Stimulated activated memory B cell treated with anti-CD40 and anti-IgM and Interleukin-4, amounts not matched to agents 10 μg/mL and 1 μg/mL and 100 μg/mL, for 72 hours (primary cell): ENCODE measurements at regions not wholly inside any gene's neighbourhood (a gene's known extent, or its start where the extent isn't known, plus 50 kb on each side); places are given as distances from the start of the nearest gene placed in this dataset.

ENCODE experiments used
- ATAC-seq: fragments of 150-1000 bp; cut with Tn5 transposase; 2 replicates; pipeline ENCODE4 v1.10.0; 2021
- H3K27ac Mint-ChIP-seq: one replicate; pipeline ENCODE4 v1.8.0; 2022; ENCODE audit warnings: mild to moderate bottlenecking, mixed read lengths
- H3K27me3 Mint-ChIP-seq: one replicate; pipeline ENCODE4 v1.8.0; 2022; ENCODE audit warnings: mixed read lengths
- H3K36me3 Mint-ChIP-seq: one replicate; pipeline ENCODE4 v1.8.0; 2022; ENCODE audit warnings: mixed read lengths
- H3K4me1 Mint-ChIP-seq: one replicate; pipeline ENCODE4 v1.8.0; 2022; ENCODE audit warnings: mixed read lengths
- H3K4me3 Mint-ChIP-seq: one replicate; pipeline ENCODE4 v1.8.0; 2022; ENCODE audit warnings: mild to moderate bottlenecking, moderate library complexity, mixed read lengths
- H3K9me3 Mint-ChIP-seq: one replicate; pipeline ENCODE4 v1.8.0; 2022; ENCODE audit warnings: mixed read lengths

GRCh38 chr6:26302941-26303559, 61.9 kb upstream of the BTN3A2 start:
- H3K36me3 Mint-ChIP-seq, result no peaks in the 10 kb centered on the region
- no peak overlapping the region for H3K4me3 Mint-ChIP-seq
- H3K9me3 Mint-ChIP-seq, result no peaks in the 10 kb centered on the region
- H3K27ac Mint-ChIP-seq, result no peak overlapping the region
- ATAC-seq, result no peak
- H3K27me3 Mint-ChIP-seq, result peaks cover under 1% of the 10 kb centered on the region
- H3K4me1 Mint-ChIP-seq, result peaks cover 13% of the 10 kb centered on the region

GRCh38 chr6:26304213-26304796, 60.7 kb upstream of the BTN3A2 start:
- no peaks in the 10 kb centered on the region for H3K9me3 Mint-ChIP-seq
- ATAC-seq, result no peak
- H3K27me3 Mint-ChIP-seq, result no peaks in the 10 kb centered on the region
- peak overlapping the region; percentile 93 for H3K4me3 Mint-ChIP-seq
- H3K4me1 Mint-ChIP-seq, result peaks cover 13% of the 10 kb centered on the region
- no peaks in the 10 kb centered on the region for H3K36me3 Mint-ChIP-seq
- peak overlapping the region; percentile 95 for H3K27ac Mint-ChIP-seq

DNA sequence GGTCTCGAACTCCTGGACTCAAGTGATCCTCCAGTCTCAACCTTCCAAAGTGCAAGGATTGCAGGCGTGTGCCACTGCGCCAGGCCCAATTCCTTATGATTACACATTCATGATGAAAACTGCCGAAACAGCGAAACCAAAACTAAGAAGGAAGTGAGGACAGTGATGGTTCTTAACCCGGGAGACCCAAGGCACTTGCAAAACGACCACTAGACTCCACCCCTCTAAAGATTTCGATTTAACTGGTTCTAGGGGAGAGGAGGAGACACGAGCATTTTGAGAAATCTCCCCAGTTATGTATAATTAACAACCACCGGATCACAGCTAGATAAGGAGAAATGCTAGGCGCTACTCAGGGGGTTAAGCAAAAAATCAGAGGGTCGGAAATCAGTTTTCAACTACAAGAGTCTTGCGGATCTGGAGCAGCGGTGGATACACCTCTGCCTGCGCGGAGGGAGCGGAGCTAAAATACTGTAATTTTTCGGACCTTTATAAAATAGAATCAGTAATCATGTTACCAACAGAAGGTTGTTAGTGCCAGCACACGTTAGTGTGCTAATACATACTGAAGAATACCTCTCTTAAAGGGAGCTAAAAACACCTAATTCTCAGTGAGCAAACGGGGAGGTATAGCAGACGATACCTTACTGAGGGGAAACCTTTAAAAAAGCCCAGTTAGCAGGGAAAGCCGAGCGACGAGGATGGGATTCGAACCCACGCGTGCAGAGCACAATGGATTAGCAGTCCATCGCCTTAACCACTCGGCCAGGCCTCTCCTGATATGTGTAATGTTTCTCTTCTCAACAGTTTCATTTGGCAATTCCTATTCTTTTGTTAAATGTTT, 60.0 kb upstream of the BTN3A2 start:
- H3K4me3 Mint-ChIP-seq, result peak overlapping the region; percentile 93
- peak overlapping the region; percentile 95 for H3K27ac Mint-ChIP-seq
- peak; percentile 87 for ATAC-seq
- H3K27me3 Mint-ChIP-seq, result no peaks in the 10 kb centered on the region
- H3K36me3 Mint-ChIP-seq, result no peaks in the 10 kb centered on the region
- no peaks in the 10 kb centered on the region for H3K9me3 Mint-ChIP-seq
- peaks cover 20% of the 10 kb centered on the region for H3K4me1 Mint-ChIP-seq

GRCh38 chr6:26305641-26305969, 59.4 kb upstream of the BTN3A2 start:
- no peaks in the 10 kb centered on the region for H3K36me3 Mint-ChIP-seq
- ATAC-seq, result no peak
- H3K4me3 Mint-ChIP-seq, result peak overlapping the region; percentile 93
- no peaks in the 10 kb centered on the region for H3K9me3 Mint-ChIP-seq
- H3K4me1 Mint-ChIP-seq, result peaks cover 26% of the 10 kb centered on the region
- H3K27me3 Mint-ChIP-seq, result no peaks in the 10 kb centered on the region
- peak overlapping the region; percentile 95 for H3K27ac Mint-ChIP-seq

DNA sequence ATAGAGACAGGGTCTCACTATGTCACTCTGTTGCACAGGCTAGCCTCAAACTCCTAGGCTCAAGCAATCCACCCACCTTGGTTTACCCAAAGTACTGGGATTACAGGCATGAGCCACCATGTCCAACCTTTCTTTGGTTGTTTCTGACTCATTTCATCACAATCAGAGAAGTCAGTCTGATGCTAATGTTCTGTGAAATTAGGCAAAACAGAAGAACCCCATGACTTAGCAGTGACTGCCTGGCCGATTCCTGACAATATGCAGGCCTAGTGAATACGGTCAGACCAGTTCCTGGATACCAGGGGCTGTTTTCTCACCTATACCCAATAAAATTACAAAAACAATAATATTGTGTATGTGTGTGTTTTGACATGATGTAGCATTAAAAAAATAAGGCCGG, 58.8 kb upstream of the BTN3A2 start:
- Mint-ChIP-seq H3K36me3 (no peaks in the 10 kb centered on the region), H3K27ac (no peak overlapping the region), H3K4me1 (peaks cover 33% of the 10 kb centered on the region), H3K4me3 (no peak overlapping the region), H3K27me3 (no peaks in the 10 kb centered on the region), H3K9me3 (no peaks in the 10 kb centered on the region)
- ATAC-seq, result no peak

DNA sequence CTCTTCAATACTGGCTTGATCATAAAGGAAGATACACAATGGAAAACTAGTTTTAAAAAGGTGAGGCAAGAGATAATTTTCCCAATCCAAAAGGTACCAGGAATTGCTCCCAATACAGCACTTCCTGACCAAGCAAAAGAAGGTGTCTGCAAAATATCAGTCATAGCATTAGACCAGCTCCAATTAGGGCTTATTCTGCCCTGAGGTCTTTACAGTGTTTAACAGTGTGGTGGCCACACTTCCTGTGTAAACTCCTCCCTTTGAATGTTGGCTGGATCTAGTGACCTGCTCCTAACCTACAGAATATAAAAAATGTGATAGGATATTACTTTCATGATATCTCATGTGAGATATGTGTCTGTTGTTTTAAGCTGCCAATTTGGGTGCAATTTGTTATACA, 57.1 kb upstream of the BTN3A2 start:
- Mint-ChIP-seq H3K4me1 (peaks cover 47% of the 10 kb centered on the region), H3K27me3 (no peaks in the 10 kb centered on the region), H3K4me3 (no peak overlapping the region), H3K9me3 (no peaks in the 10 kb centered on the region), H3K36me3 (no peaks in the 10 kb centered on the region), H3K27ac (no peak overlapping the region)
- no peak for ATAC-seq

DNA sequence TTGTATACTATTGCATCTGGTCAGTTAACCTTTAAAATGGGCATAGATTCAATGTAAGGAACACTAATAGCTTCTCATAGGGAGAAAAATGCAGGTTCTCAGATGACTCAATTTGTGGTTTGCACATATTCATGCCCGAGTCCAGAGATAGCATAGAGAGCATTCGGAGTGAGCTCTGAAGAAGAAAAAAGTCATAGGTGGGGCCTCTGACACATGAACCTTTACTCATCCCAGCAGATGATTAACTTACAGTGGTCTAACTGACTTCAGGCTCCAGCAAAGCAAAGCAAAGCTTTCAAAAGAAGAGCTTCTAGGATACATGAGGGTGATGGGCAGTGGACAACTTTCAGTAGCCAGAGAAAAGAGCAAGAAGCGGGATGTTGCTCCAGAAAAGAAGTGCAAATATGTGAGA, 55.3 kb upstream of the BTN3A2 start:
- no peak for ATAC-seq
- Mint-ChIP-seq H3K36me3 (no peaks in the 10 kb centered on the region), H3K4me1 (peaks cover 49% of the 10 kb centered on the region), H3K27me3 (no peaks in the 10 kb centered on the region), H3K27ac (no peak overlapping the region), H3K9me3 (no peaks in the 10 kb centered on the region), H3K4me3 (no peak overlapping the region)

DNA sequence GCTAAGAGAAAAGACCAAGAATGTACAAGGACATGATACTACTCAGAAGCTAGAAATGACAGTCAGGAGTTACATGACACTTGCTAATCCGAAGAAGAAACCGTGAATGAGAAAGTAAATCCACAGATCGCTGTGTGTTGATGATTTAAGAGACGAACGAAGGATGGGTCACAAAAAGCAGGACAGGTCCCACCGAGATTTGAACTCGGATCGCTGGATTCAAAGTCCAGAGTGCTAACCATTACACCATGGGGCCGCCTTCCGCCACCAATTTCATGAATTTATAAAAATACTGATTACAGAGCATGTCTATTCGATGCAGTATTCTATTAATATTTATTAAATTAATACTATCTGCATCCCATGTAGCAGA, 54.0 kb upstream of the BTN3A2 start:
- ATAC-seq, result no peak
- Mint-ChIP-seq H3K4me3 (peak overlapping the region; percentile 85), H3K36me3 (no peaks in the 10 kb centered on the region), H3K27me3 (no peaks in the 10 kb centered on the region), H3K4me1 (peaks cover 39% of the 10 kb centered on the region), H3K27ac (peak overlapping the region; percentile 31), H3K9me3 (no peaks in the 10 kb centered on the region)

DNA sequence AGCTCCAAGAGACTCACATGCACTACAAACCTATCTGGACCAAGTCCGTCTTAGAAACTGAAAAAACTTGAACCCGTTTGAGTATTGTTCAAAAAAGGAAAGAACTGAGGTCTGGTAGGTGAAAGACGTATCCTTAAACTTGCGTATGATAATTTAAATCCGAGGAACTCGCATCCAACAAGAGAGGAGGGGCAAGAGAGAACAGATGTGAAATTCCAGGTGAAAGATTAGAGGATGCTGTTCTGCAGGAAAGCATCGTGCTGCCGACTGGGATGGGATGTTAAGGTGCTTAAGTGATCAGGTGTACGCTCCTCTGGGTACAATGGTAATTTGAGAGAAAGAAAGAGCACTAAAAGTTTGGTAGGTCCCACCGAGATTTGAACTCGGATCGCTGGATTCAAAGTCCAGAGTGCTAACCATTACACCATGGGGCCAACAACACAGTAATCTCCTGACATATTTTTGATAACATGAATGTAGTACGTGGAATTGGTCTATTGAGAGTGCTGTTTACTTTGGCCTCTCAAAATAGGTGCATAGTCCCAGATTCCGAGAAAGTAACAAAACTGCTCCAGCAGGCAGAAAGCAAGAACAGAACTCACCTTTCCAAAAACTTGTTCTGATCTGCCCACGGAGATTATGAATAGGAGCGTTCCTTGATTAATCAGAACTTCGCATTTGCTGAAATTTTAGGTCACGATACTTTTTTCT, 53.5 kb upstream of the BTN3A2 start:
- H3K4me1 Mint-ChIP-seq, result peaks cover 39% of the 10 kb centered on the region
- H3K9me3 Mint-ChIP-seq, result no peaks in the 10 kb centered on the region
- H3K4me3 Mint-ChIP-seq, result peak overlapping the region; percentile 85
- no peaks in the 10 kb centered on the region for H3K36me3 Mint-ChIP-seq
- peaks cover 2% of the 10 kb centered on the region for H3K27me3 Mint-ChIP-seq
- peak; percentile 64 for ATAC-seq
- H3K27ac Mint-ChIP-seq, result peak overlapping the region; percentile 79

GRCh38 chr6:26312096-26312463, 52.9 kb upstream of the BTN3A2 start:
- peaks cover 39% of the 10 kb centered on the region for H3K4me1 Mint-ChIP-seq
- H3K9me3 Mint-ChIP-seq, result no peaks in the 10 kb centered on the region
- H3K4me3 Mint-ChIP-seq, result peak overlapping the region; percentile 85
- peak overlapping the region; percentile 79 for H3K27ac Mint-ChIP-seq
- H3K36me3 Mint-ChIP-seq, result no peaks in the 10 kb centered on the region
- peaks cover 7% of the 10 kb centered on the region for H3K27me3 Mint-ChIP-seq
- no peak for ATAC-seq

GRCh38 chr6:26312501-26313397, 52.2 kb upstream of the BTN3A2 start:
- Mint-ChIP-seq H3K9me3 (no peaks in the 10 kb centered on the region), H3K4me1 (peaks cover 39% of the 10 kb centered on the region), H3K27me3 (peaks cover 13% of the 10 kb centered on the region), H3K36me3 (no peaks in the 10 kb centered on the region), H3K4me3 (peak overlapping the region; percentile 85), H3K27ac (peak overlapping the region; percentile 79)
- peak; percentile 82 for ATAC-seq
